ENCODE measurements at regions not wholly inside any gene's neighbourhood (a gene's known extent, or its start where the extent isn't known, plus 50 kb on each side); places are given as distances from the start of the nearest gene placed in this dataset.

DNA sequence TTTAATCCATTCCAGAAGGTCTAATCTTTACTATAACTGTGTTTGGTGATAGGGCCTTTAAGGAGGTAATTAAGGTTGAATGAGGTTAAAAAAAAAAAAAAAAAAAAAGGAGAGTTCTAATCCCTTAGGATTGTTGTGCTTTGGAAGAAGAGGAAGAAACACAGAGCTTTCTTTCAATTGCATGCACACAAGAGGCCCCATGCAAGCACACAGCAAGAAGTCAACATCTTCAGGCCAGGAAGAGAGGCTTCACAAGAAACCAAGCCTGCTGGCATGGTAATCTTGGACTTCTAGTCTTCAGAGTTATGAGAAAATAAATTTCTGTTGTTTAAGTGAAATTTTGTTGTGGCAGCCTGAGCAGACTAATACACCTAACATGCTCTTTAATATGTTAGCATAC lies 118.6 kb downstream of the NAA11 start:
- H3K79me2 ChIP-seq (ENCODE audit: control insufficient read depth, insufficient read depth, low read length) = no peaks in the 10 kb centered on the region
- Mint-ChIP-seq H3K4me3 (no peak overlapping the region), H3K27ac (no peak overlapping the region), H3K9me3 (ENCODE audit: insufficient read depth) (peaks cover 3% of the 10 kb centered on the region), H3K4me1 (peaks cover 4% of the 10 kb centered on the region), H3K27me3 (no peaks in the 10 kb centered on the region)
- no peak overlapping the region for H3K4me3 ChIP-seq (ENCODE audit: control extremely low read depth in 1 of 5, extremely low read depth in 1 of 5, insufficient read depth in 1 of 5, low read depth in 2 of 5, low read length in 4 of 5)
- H3K9ac ChIP-seq (ENCODE audit: low read length) = no peak overlapping the region
- H3K27me3 ChIP-seq (replicated peaks in 1 of 4; ENCODE audit: control extremely low read depth in 1 of 4, control insufficient read depth in 3 of 4, insufficient read depth in 4 of 4, low read length in 3 of 4) = no peaks in the 10 kb centered on the region
- no peaks in the 10 kb centered on the region for H4K20me1 ChIP-seq (ENCODE audit: control insufficient read depth, insufficient read depth, low read length, poor library complexity, severe bottlenecking)
- H2AFZ ChIP-seq (ENCODE audit: insufficient read depth, low read depth, low read length, poor library complexity, severe bottlenecking) = no peak overlapping the region
- no peak overlapping the region for H3K27ac ChIP-seq (ENCODE audit: low read length in 2 of 2)
- H3K4me2 ChIP-seq (replicated peaks; ENCODE audit: low read depth, low read length, poor library complexity, severe bottlenecking) = no peak overlapping the region
- ATAC-seq (ENCODE audit: low read depth) (no peak), DNase-seq (no peak)
- ChIA-PET POLR2A (no interaction called here), CTCF (no interaction called here)
- H3K4me1 ChIP-seq (ENCODE audit: control insufficient read depth in 2 of 2, insufficient read depth in 2 of 2, low read length in 2 of 2) = peaks cover 0 to 3% of the 10 kb centered on the region in 2 donors
- intact Hi-C loops (cut with micrococcal nuclease) = no loop called here
- H3K9me3 ChIP-seq (ENCODE audit: control extremely low read depth in 1 of 3, control insufficient read depth in 2 of 3, insufficient read depth in 1 of 3, low read length in 2 of 3) = no peaks in the 10 kb centered on the region
- H3K36me3 ChIP-seq (replicated peaks in 1 of 2; ENCODE audit: control extremely low read depth in 1 of 2, control insufficient read depth in 1 of 2, extremely low read depth in 1 of 2, insufficient read depth in 2 of 2, low read length in 1 of 2) = no peaks in the 10 kb centered on the region
- TF ChIP-seq, protein P1, sequence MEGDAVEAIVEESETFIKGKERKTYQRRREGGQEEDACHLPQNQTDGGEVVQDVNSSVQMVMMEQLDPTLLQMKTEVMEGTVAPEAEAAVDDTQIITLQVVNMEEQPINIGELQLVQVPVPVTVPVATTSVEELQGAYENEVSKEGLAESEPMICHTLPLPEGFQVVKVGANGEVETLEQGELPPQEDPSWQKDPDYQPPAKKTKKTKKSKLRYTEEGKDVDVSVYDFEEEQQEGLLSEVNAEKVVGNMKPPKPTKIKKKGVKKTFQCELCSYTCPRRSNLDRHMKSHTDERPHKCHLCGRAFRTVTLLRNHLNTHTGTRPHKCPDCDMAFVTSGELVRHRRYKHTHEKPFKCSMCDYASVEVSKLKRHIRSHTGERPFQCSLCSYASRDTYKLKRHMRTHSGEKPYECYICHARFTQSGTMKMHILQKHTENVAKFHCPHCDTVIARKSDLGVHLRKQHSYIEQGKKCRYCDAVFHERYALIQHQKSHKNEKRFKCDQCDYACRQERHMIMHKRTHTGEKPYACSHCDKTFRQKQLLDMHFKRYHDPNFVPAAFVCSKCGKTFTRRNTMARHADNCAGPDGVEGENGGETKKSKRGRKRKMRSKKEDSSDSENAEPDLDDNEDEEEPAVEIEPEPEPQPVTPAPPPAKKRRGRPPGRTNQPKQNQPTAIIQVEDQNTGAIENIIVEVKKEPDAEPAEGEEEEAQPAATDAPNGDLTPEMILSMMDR (IDR thresholded peaks at IDR 0.05) = no peak
- TF ChIP-seq EZH2 (IDR thresholded peaks at IDR 0.05; ENCODE audit: borderline replicate concordance, insufficient read depth, low read depth, low read length, poor library complexity, severe bottlenecking) = no peak

- ChIA-PET CTCF (no interaction called here), POLR2A (no interaction called here)
- Histone ChIP-seq H3K79me2 (ENCODE audit: control insufficient read depth, insufficient read depth, low read length) (no peaks in the 10 kb centered on the region), H3K9ac (ENCODE audit: low read length) (no peak overlapping the region), H3K27ac (ENCODE audit: low read length in 2 of 2) (no peak overlapping the region), H3K4me1 (ENCODE audit: control insufficient read depth in 2 of 2, insufficient read depth in 2 of 2, low read length in 2 of 2) (peaks cover 0 to 3% of the 10 kb centered on the region in 2 donors), H2AFZ (ENCODE audit: insufficient read depth, low read depth, low read length, poor library complexity, severe bottlenecking) (no peak overlapping the region), H3K27me3 (replicated peaks in 1 of 4; ENCODE audit: control extremely low read depth in 1 of 4, control insufficient read depth in 3 of 4, insufficient read depth in 4 of 4, low read length in 3 of 4) (no peaks in the 10 kb centered on the region), H3K4me2 (replicated peaks; ENCODE audit: low read depth, low read length, poor library complexity, severe bottlenecking) (no peak overlapping the region), H3K4me3 (ENCODE audit: control extremely low read depth in 1 of 5, extremely low read depth in 1 of 5, insufficient read depth in 1 of 5, low read depth in 2 of 5, low read length in 4 of 5) (no peak overlapping the region), H4K20me1 (ENCODE audit: control insufficient read depth, insufficient read depth, low read length, poor library complexity, severe bottlenecking) (no peaks in the 10 kb centered on the region), H3K9me3 (ENCODE audit: control extremely low read depth in 1 of 3, control insufficient read depth in 2 of 3, insufficient read depth in 1 of 3, low read length in 2 of 3) (no peaks in the 10 kb centered on the region), H3K36me3 (replicated peaks in 1 of 2; ENCODE audit: control extremely low read depth in 1 of 2, control insufficient read depth in 1 of 2, extremely low read depth in 1 of 2, insufficient read depth in 2 of 2, low read length in 1 of 2) (no peaks in the 10 kb centered on the region)
- TF ChIP-seq, protein P1 (IDR thresholded peaks at IDR 0.05) = no peak
- no peak for TF ChIP-seq EZH2 (IDR thresholded peaks at IDR 0.05; ENCODE audit: borderline replicate concordance, insufficient read depth, low read depth, low read length, poor library complexity, severe bottlenecking)
- intact Hi-C loops (cut with micrococcal nuclease) = no loop called here
- Mint-ChIP-seq H3K4me3 (no peak overlapping the region), H3K27ac (no peak overlapping the region), H3K9me3 (ENCODE audit: insufficient read depth) (peaks cover 3% of the 10 kb centered on the region), H3K27me3 (no peaks in the 10 kb centered on the region), H3K4me1 (peaks cover 4% of the 10 kb centered on the region)
- ATAC-seq (ENCODE audit: low read depth) = no peak
- DNase-seq = no peak
- WGBS (ENCODE audit: insufficient coverage) = 94% methylated on average over 2 of the region's 4 CpGs
These were observed 119.2 kb downstream of the NAA11 start for GRCh38 chr4:79206660-79207059.
